A673 (cell line): ENCODE measurements at regions not wholly inside any gene's neighbourhood (a gene's known extent, or its start where the extent isn't known, plus 50 kb on each side); places are given as distances from the start of the nearest gene placed in this dataset.
"Not testable (repeated sequence)": the region's sequence is repeated elsewhere in the genome, so short reads cannot be mapped to it uniquely, and the experiment has no call there.

Experiments used
- BruUV-seq: library from RNA; stranded (reverse); fragments of 400-500 nt; replicated peaks from 2 replicates; lab custom pipeline; 2021; lab: Mats Ljungman, UMichigan
- CTCF ChIA-PET: fragments of 300-600 bp; sonication (Branson Sonifier 250); formaldehyde crosslinking; loops from one replicate; lab custom pipeline; 2022; ENCODE audit warnings: antibody characterized with exemption; lab: Charles Lee
- POLR2A ChIA-PET: fragments of 300-600 bp; sonication (Branson Sonifier 250); formaldehyde crosslinking; loops from one replicate; lab custom pipeline; 2022; ENCODE audit warnings: antibody characterized with exemption; ENCODE audit not compliant: low non-redundant PET; lab: Charles Lee
- DNase-seq: peaks from one replicate; pipeline ENCODE4 v3.0.0-alpha.2; 2015; ENCODE audit warnings: low spot score
- H3K27ac ChIP-seq: fragments of 200-600 bp; sonication (generic); 2 replicates; pipeline ENCODE4 v1.5.1; 2016; ENCODE audit warnings: mixed run types, low read depth, mild to moderate bottlenecking, mixed read lengths, antibody characterized with exemption, low read length; ENCODE audit not compliant: poor library complexity, severe bottlenecking
- H3K27me3 ChIP-seq: fragments of 200-600 bp; sonication (generic); replicated peaks from 2 replicates; pipeline ENCODE4 v1.6.1; 2017; ENCODE audit warnings: mixed run types, low read depth, mild to moderate bottlenecking, mixed read lengths, antibody characterized with exemption, low read length; ENCODE audit not compliant: insufficient read depth, poor library complexity
- H3K36me3 ChIP-seq: fragments of 200-600 bp; sonication (generic); 2 replicates; pipeline ENCODE4 v1.6.1; 2016; ENCODE audit warnings: mixed run types, mild to moderate bottlenecking, mixed read lengths, antibody characterized with exemption, low read length; ENCODE audit not compliant: insufficient read depth, poor library complexity, severe bottlenecking
- H3K4me1 ChIP-seq: fragments of 200-600 bp; sonication (generic); 2 replicates; pipeline ENCODE4 v1.6.1; 2017; ENCODE audit warnings: mixed run types, mild to moderate bottlenecking, mixed read lengths, antibody characterized with exemption, low read length; ENCODE audit not compliant: insufficient read depth, poor library complexity, severe bottlenecking
- H3K4me3 ChIP-seq: fragments of 200-600 bp; sonication (generic); 2 replicates; pipeline ENCODE4 v1.5.1; 2016; ENCODE audit warnings: low read depth, mixed run types, mild to moderate bottlenecking, mixed read lengths, low read length; ENCODE audit not compliant: poor library complexity, severe bottlenecking
- H3K9me3 ChIP-seq: fragments of 200-600 bp; sonication (generic); 2 replicates; pipeline ENCODE4 v1.6.1; 2016; ENCODE audit warnings: mixed run types, low read depth, mild to moderate bottlenecking, mixed read lengths, antibody characterized with exemption, low read length; ENCODE audit not compliant: poor library complexity, severe bottlenecking
- intact Hi-C: fragments of 100-400 bp; cut with micrococcal nuclease; formaldehyde crosslinking; loops from one replicate; pipeline ENCODE4 v1.10.0; 2022; ENCODE audit not compliant: unreplicated experiment

- BruUV-seq, DNase-seq, H3K4me1 ChIP-seq, POLR2A ChIA-PET, intact Hi-C loops, H3K4me3 ChIP-seq, H3K9me3 ChIP-seq, H3K27ac ChIP-seq, CTCF ChIA-PET, H3K27me3 ChIP-seq, H3K36me3 ChIP-seq: not testable (repeated sequence)
Observed at GRCh38 chr9:138199917-138200316, 322.3 kb downstream of the CACNA1B start.

DNA sequence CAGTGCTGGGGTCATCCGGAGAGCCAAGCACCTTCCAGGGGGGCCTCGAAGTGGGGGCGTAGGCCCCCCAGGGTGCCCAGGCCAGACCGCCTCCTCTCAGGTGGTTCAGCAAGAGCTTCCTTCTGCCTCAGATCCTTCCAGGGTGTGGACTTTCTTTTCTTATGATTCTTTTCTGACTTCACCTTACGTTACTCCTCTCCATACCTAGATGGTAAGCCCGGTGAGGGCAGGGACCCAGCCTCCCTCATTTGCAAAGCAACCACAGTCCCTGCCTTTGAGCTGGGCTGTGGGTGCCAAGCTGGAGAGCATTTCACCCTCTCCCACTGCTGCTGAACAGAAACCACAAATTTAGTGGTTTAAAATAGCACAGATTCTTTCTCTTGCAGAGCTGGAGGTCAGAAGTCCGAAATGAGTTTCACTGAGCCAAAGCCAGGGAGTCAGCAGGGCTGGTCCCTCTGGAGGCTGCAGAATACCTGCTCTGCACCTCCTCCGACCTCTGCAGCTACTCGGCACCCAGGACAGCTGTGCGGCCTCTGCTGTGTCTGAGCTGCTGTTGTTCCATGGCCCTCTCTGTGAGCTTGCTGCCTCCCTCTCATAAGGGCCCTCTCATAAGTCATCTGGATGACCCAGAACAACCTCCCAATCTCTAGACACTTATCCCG is 323.0 kb downstream of the CACNA1B start:
- intact Hi-C loops, DNase-seq, H3K36me3 ChIP-seq, H3K27ac ChIP-seq, BruUV-seq, POLR2A ChIA-PET, H3K9me3 ChIP-seq, H3K27me3 ChIP-seq, H3K4me3 ChIP-seq, H3K4me1 ChIP-seq, CTCF ChIA-PET: not testable (repeated sequence)

DNA sequence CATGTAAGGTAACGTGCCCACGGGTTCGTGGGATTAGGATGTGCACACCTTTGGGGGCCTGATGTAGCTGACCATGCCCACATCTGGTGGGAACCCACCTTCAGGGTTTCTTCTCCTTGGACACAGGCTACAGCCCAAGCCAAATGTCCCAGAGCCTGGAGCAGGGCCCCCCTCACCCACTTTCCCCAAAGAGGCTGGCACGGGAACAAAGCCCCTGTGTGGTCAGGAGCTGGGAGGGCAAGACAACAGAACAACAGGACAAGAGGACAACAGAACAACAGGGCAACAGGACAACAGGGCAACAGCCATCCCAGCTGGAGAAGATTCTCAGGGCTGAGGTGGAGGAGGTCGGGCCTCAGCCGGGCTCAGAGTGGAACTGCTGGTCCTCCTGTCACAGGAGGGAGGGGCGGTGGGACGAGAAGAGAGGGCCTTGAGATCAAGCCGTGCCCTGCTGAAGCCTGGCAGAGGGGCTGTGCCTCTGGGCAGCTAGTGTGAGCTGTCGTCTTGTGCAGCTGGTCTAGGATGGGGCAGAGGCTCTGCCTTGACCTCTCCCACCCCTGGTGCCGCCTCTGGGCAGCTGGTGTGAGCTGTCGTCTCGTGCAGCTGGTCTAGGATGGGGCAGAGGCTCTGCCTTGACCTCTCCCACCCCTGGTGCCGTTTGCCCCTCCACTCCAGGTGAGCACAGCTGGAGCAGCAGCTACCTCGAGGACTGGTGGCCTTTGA is 323.7 kb downstream of the CACNA1B start:
- CTCF ChIA-PET, DNase-seq: not testable (repeated sequence)

DNA sequence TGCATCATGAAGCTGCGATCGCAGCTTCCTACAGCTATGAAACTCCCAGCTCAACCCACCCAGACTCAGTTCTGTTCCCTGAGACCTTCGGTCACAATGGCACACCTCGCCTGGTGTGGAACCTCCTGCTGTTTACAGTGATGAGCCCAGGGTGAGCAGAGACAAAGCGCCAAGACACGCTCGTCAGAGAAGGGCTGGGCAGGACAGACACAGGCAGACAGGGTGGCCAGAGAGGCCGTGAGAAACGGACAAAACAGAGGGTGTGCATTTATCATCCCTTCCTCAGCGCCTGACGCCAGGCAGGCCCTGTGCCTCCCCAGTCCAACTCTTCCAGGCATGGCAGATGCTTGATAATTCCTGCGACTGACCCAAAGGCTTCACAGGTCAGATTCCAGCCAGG is 324.5 kb downstream of the CACNA1B start:
- H3K9me3 ChIP-seq, intact Hi-C loops, H3K4me1 ChIP-seq, H3K36me3 ChIP-seq, CTCF ChIA-PET, H3K4me3 ChIP-seq, DNase-seq, BruUV-seq, POLR2A ChIA-PET, H3K27ac ChIP-seq, H3K27me3 ChIP-seq: not testable (repeated sequence)

More for the DNA sequence above, 323.7 kb downstream of the CACNA1B start:
- H3K9me3 ChIP-seq, POLR2A ChIA-PET, H3K36me3 ChIP-seq, H3K4me3 ChIP-seq, BruUV-seq, intact Hi-C loops, H3K27me3 ChIP-seq, H3K4me1 ChIP-seq, H3K27ac ChIP-seq: not testable (repeated sequence)

DNA sequence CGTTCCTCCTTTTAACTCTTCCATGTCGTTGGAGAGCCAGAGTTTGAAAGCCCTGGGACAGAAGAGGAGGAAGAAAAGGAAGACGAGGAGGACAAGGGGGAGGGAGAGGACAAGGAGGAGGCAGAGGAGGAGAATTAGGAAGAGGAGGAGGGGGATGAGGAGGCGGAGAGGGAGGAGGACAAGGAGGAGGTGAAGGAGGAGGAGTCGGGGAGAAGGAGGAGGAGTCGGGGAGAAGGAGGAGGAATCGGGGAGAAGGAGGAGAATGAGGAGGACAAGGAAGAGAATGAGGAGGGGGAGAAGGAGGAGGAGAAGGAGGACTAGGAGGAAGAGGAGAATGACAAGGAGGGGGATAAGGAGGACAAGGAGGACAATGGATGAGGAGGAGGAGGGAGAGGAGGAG is 325.7 kb downstream of the CACNA1B start:
- CTCF ChIA-PET, H3K36me3 ChIP-seq, intact Hi-C loops, DNase-seq, BruUV-seq, H3K27me3 ChIP-seq, POLR2A ChIA-PET, H3K9me3 ChIP-seq, H3K4me3 ChIP-seq, H3K27ac ChIP-seq, H3K4me1 ChIP-seq: not testable (repeated sequence)

GRCh38 chr9:138203872-138204271 is 326.3 kb downstream of the CACNA1B start:
- H3K4me3 ChIP-seq, BruUV-seq, H3K27me3 ChIP-seq, DNase-seq, H3K27ac ChIP-seq, H3K9me3 ChIP-seq, H3K4me1 ChIP-seq, CTCF ChIA-PET, H3K36me3 ChIP-seq, intact Hi-C loops, POLR2A ChIA-PET: not testable (repeated sequence)

DNA sequence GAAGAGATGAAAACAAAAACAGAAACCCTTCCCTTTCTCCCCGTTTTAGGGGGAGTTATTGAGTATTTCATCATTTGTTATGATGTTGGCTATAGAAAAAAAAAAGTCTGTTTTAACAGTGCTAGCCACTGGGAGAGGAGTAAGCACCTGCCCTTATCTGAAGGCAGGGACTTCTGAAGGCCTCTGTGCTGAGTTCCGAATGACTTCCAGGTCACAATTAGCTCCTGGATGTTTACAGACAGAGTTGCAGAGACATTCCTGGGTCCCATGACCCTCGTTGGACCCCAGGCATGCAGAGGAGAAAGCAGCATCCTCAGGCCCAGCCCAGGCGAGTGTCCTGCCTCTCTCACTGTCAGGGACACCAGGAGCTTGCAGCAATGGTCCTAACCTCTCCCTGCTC is 328.5 kb downstream of the CACNA1B start:
- H3K4me3 ChIP-seq, BruUV-seq, H3K27me3 ChIP-seq, H3K9me3 ChIP-seq, H3K27ac ChIP-seq, DNase-seq, H3K36me3 ChIP-seq, intact Hi-C loops, CTCF ChIA-PET, H3K4me1 ChIP-seq, POLR2A ChIA-PET: not testable (repeated sequence)
